ENCODE measurements at regions not wholly inside any gene's neighbourhood (a gene's known extent, or its start where the extent isn't known, plus 50 kb on each side); places are given as distances from the start of the nearest gene placed in this dataset.

GRCh38 chr9:87259543-87260518 is 237.8 kb upstream of the DAPK1 start:
- no peak for DNase-seq

- no peak for DNase-seq
Measured at GRCh38 chr9:87263291-87263690, 234.4 kb upstream of the DAPK1 start.

GRCh38 chr9:87266697-87267096 is 231.0 kb upstream of the DAPK1 start:
- no peak for DNase-seq

GRCh38 chr9:87267251-87268070 is 230.2 kb upstream of the DAPK1 start:
- DNase-seq = no peak

DNA sequence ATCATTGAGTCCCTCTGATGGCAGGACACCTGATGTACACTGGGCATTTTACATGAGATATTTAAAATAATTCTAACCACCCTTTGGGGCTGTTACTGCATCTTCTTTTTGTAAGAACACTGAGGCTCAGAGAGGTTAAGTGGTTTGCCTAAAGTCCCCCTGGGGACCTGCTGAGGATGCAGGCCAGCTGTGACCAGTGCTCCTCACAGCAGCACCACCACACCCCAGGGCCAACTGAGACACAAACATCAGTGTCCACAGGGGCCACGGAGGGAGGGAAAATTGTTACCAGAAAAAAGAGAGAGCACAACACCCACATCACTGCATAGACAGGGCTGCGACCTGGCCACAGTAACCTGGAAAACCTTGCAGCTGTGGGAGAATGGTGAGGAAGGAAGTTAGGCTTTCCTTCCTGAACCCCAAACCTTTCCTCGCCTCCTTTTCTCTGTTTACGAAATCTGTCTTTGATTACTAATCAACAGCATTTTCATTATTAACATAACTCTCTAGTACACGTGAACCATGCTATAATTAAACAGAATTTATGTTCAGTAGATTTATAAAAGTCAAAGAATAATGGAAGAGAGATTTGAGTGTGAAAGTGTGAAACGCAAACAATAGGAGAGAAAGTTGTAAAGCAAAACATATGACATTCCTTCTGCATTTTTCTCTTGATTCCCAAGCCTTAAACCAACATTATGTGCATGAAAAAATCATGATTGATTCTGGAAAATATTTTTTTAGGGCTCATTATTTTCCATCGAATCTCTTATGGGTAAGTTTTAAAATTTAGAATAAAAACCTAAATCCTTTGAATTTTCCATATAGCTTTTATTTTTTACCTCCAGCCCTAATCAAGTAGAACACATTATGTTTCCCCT is 228.1 kb upstream of the DAPK1 start:
- DNase-seq = no peak

GRCh38 chr9:87270221-87270847 is 227.3 kb upstream of the DAPK1 start:
- no peak for DNase-seq

- no peak for DNase-seq
Measured at GRCh38 chr9:87270848-87271234, 226.8 kb upstream of the DAPK1 start.

DNA sequence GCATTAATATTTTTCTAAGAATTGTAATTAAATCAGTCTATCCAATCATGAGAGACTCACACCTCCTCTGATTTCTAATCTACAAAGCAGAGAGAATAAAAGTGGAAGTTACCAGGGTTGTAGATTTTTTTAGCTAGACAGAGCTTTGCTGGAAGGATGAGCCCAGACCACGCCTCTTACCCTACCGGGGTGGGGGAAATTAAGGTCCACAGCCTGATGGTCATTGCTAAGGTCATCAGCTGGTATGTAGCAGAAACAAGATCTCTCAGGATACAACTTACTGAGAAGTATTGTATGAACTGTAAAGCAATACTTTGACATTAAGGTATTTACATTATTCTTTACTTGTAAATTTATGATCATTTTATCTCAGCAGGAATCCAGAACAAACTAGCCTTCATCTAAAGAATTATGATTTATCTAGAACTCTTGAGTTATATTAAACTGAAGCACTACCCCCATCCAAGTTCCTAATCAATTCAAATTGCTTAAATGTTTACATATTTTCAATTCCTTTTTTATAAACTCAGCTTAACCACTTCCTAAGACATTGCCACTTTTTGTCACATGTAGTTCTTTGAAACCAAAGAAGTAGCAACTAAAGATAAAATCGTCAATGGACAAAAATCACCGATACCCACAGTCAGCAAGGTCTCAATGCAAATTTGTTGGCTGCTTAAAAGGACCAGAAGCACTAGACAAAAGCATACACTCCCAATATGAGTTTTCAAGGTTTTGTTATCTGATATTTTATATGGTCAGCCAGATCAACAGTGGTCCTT is 225.8 kb upstream of the DAPK1 start:
- DNase-seq = peak; percentile 2

GRCh38 chr9:87275047-87275725 is 222.5 kb upstream of the DAPK1 start:
- no peak for DNase-seq

DNA sequence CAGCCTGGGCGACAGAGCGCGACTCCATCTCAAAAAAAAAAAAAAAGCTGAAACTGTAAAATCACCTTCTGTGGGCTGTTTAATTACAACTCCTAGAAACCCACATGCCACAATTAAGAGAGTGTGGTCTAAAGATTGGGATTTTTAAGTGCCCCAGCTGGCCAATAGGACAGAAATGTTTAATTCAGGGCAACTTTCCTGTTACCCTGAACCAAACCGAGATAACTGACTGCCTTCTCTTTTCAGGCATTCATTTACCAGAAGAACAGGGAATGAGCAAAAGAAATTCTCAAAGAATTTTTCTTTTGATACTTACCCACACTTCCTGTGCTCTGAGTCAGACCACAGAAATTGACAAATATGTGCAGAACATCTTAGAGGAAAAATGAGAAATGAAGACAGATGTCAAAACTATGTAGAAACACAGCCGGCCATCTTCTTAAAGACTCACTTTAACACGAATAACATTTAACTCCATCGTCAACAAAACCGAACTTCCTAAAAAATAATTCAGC is 221.3 kb upstream of the DAPK1 start:
- peak; percentile 20 for DNase-seq

GRCh38 chr9:87276851-87277261 is 220.8 kb upstream of the DAPK1 start:
- peak; percentile 21 for DNase-seq

DNA sequence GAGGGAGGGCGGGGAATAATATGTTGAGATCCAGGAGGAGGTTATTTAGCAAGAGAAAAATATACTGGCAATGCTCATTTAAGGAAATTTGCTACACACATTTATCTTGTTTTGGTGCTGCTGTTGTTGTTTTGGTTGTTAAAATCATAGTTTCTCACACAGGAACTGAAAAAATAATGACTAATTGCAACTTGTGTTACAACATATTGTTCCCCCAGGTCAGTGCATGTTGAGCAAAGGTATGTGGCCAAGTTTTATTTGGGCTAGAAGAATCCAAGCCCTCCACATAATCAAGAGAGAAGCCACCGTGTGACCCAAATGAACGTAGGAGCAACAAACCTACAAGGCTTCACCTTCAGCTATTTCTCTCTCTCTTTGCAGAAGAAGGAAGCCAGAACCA is 220.3 kb upstream of the DAPK1 start:
- DNase-seq = no peak

DNA sequence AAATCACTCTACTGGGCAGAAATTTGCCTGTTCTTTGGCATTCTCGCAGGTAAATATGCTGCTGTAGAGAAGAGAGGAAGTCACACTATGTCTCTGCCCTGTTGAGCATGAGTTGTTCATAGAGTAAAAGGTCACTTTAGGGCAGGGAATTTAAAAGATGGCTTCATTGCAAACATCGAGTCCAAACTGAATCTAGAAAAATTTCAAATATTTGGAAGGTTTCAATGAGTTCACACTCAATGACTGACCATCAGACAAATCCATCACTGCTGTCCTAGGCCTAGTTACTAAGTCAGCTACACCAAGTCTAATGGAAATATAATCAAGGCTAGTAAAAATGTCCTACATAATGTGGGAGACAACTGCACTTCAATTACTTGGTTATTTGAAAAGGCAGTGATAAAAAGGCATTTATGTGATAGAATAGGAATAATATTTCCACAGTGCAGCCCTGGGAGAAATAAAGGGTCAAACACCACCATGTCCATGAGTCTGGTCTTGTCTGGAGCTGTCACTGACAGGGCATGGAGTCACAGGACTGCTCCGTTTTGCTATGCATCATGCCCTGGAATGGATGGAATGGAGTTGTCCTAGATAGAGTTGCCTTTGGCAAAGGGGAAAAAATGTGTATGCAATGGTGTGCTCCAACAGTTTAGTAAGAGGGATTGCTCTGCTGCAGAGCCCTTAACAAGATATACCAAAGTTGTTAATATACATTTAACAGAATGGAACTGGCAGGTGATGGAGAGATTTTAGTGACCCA is 218.5 kb upstream of the DAPK1 start:
- DNase-seq = no peak

DNA sequence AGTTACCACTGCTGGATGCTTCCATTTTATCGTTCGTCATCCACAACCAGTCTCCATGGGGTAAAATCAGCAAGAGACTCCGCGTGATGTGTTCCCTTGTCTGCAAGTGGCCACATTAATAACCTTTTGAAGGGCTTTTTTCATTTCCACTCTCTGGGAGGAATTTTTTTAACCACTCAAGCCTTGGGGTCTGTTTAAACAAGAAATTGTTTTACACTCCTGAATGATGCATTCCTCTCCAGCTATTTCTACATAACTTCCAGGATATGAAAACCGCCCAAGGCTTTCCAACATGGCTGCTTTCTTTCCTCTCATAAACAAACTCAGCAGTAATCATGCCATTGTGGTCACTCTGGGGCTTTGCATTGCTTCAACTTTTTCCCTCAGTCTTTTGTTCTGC is 217.2 kb upstream of the DAPK1 start:
- no peak for DNase-seq

GRCh38 chr9:87282538-87282937 is 215.1 kb upstream of the DAPK1 start:
- no peak for DNase-seq

DNA sequence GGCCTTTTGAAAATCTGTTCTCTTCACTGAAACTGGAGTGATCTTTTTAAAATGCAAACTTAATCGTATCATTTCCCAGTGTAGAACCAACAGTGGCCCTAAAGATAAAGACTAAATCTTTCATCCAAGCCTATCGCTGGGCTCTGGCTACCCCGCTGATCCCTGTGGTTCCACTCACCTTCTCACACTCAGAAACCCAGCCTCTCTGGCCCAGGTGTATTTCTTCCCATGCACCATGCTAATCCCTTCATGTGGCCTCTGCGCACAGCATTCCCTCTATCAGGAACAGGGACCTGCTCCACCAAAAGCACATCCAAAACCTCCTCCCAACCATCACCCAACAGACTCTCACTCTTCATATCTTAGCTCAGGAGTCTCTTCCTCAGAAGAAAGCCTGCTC is 214.1 kb upstream of the DAPK1 start:
- no peak for DNase-seq

DNA sequence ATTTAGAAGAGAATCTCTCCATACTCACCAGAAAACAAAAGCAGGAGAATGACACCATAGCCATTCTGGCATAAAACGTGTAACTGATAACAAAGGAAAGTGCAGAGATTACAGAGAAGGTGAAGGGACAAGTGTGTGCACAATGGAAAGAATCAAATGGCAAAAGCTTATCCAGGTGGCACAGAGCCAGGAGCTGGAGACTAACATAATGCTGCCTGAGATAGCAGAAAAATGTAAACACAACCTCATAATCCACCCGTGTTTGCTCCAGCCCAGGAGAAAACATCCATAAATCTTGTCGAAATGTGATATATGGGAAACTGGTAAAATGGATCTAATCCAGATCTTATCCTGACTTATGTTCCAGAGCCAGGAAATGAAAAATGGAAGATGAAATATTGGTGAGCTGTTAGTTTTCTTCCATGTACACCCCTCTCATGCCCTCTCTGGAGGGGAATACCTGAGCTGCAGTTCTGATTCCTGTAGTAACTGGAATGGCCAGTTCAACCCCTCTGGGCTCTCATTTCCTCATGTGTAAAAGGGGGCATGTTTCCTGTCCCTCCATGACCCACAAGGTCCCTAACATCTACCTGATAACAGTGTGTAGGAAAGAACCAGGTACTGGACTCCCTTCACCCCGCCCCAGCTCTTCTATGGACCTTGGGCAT is 212.3 kb upstream of the DAPK1 start:
- no peak for DNase-seq

DNA sequence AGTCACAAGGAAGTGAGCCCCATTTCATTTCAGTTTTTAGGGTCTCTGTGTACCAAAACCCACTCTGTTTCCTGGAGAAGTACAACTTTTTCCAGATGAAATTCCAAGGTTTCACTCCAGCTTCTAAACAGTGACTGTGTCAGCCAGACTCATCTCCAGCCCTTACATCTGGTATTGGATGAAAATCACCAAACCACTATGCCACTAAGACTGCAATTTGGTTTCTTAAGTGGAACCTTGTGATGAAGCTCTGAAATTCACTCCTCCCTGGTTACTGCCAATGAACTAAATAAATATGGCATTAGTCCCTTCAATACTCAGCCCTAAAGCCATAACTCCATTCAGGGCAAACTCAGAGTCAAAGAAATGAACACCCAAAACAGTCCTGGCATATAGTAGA is 211.2 kb upstream of the DAPK1 start:
- no peak for DNase-seq
